HUES6 (cell line): ENCODE measurements at regions not wholly inside any gene's neighbourhood (a gene's known extent, or its start where the extent isn't known, plus 50 kb on each side); places are given as distances from the start of the nearest gene placed in this dataset.
"Not testable (repeated sequence)": the region's sequence is repeated elsewhere in the genome, so short reads cannot be mapped to it uniquely, and the experiment has no call there.

Experiments used
- H3K27ac ChIP-seq: 2 replicates; pipeline ENCODE4 v1.7.0; 2013; ENCODE audit warnings: low read depth, mild to moderate bottlenecking, low read length, inconsistent platforms
- H3K27me3 ChIP-seq: 2 replicates; pipeline ENCODE4 v1.6.1; 2013; ENCODE audit warnings: low read length; ENCODE audit not compliant: control insufficient read depth, insufficient read depth
- H3K36me3 ChIP-seq: 2 replicates; pipeline ENCODE4 v1.6.1; 2013; ENCODE audit warnings: low read length; ENCODE audit not compliant: control insufficient read depth, insufficient read depth
- H3K4me1 ChIP-seq: 2 replicates; pipeline ENCODE4 v1.6.1; 2013; ENCODE audit warnings: low read length; ENCODE audit not compliant: control insufficient read depth, insufficient read depth
- H3K4me3 ChIP-seq: 2 replicates; pipeline ENCODE4 v1.5.1; 2013; ENCODE audit warnings: low read depth, low read length
- H3K9ac ChIP-seq: one replicate; pipeline ENCODE4 v1.6.1; 2013; ENCODE audit warnings: mild to moderate bottlenecking, low read length
- H3K9me3 ChIP-seq: 2 replicates; pipeline ENCODE4 v1.6.1; 2013; ENCODE audit warnings: low read depth, low read length; ENCODE audit not compliant: control insufficient read depth, insufficient read depth

GRCh38 chr15:36126194-36126593, 453.2 kb upstream of the CDIN1 start:
- no peak overlapping the region for H3K9ac ChIP-seq
- no peaks in the 10 kb centered on the region for H3K4me1 ChIP-seq
- H3K36me3 ChIP-seq: no peaks in the 10 kb centered on the region
- H3K4me3 ChIP-seq: no peak overlapping the region
- no peaks in the 10 kb centered on the region for H3K27me3 ChIP-seq
- H3K9me3 ChIP-seq: no peaks in the 10 kb centered on the region
- H3K27ac ChIP-seq: no peak overlapping the region

- H3K9ac ChIP-seq: no peak overlapping the region
- H3K9me3 ChIP-seq: no peaks in the 10 kb centered on the region
- H3K27me3 ChIP-seq: no peaks in the 10 kb centered on the region
- no peaks in the 10 kb centered on the region for H3K36me3 ChIP-seq
- H3K27ac ChIP-seq: no peak overlapping the region
- H3K4me3 ChIP-seq: no peak overlapping the region
- no peaks in the 10 kb centered on the region for H3K4me1 ChIP-seq
Measured at GRCh38 chr15:36130641-36131310, 448.6 kb upstream of the CDIN1 start.

- Histone ChIP-seq H3K9me3 (no peaks in the 10 kb centered on the region), H3K4me3 (no peak overlapping the region), H3K27me3 (no peaks in the 10 kb centered on the region), H3K36me3 (no peaks in the 10 kb centered on the region), H3K4me1 (no peaks in the 10 kb centered on the region), H3K9ac (no peak overlapping the region), H3K27ac (no peak overlapping the region)
Measured at GRCh38 chr15:36133742-36134141, 445.7 kb upstream of the CDIN1 start.

GRCh38 chr15:36136049-36136448, 443.4 kb upstream of the CDIN1 start:
- no peaks in the 10 kb centered on the region for H3K9me3 ChIP-seq
- no peaks in the 10 kb centered on the region for H3K36me3 ChIP-seq
- H3K4me3 ChIP-seq: no peak overlapping the region
- H3K27me3 ChIP-seq: no peaks in the 10 kb centered on the region
- no peak overlapping the region for H3K27ac ChIP-seq
- no peak overlapping the region for H3K9ac ChIP-seq
- H3K4me1 ChIP-seq: no peaks in the 10 kb centered on the region

GRCh38 chr15:36152936-36153335, 426.5 kb upstream of the CDIN1 start:
- H3K9ac ChIP-seq: no peak overlapping the region
- no peak overlapping the region for H3K27ac ChIP-seq
- no peaks in the 10 kb centered on the region; the same call in 1 of the 2 replicates for H3K9me3 ChIP-seq
- H3K27me3 ChIP-seq: no peaks in the 10 kb centered on the region
- H3K36me3 ChIP-seq: no peaks in the 10 kb centered on the region
- H3K4me1 ChIP-seq: no peaks in the 10 kb centered on the region
- no peak overlapping the region for H3K4me3 ChIP-seq

- no peak overlapping the region for H3K4me3 ChIP-seq
Measured at GRCh38 chr15:36156879-36157427, 422.5 kb upstream of the CDIN1 start.

GRCh38 chr15:36160351-36160750, 419.1 kb upstream of the CDIN1 start:
- peaks cover 7% of the 10 kb centered on the region; the same call in 1 of the 2 replicates for H3K9me3 ChIP-seq
- no peak overlapping the region for H3K4me3 ChIP-seq
- no peak overlapping the region for H3K9ac ChIP-seq
- H3K27me3 ChIP-seq: no peaks in the 10 kb centered on the region
- H3K36me3 ChIP-seq: no peaks in the 10 kb centered on the region
- H3K27ac ChIP-seq: no peak overlapping the region
- no peaks in the 10 kb centered on the region; the same call in 1 of the 2 replicates for H3K4me1 ChIP-seq

More at GRCh38 chr15:36156879-36157427, 422.5 kb upstream of the CDIN1 start:
- Histone ChIP-seq H3K27ac (no peak overlapping the region), H3K9me3 (no peaks in the 10 kb centered on the region), H3K36me3 (no peaks in the 10 kb centered on the region), H3K9ac (no peak overlapping the region), H3K27me3 (no peaks in the 10 kb centered on the region), H3K4me1 (no peaks in the 10 kb centered on the region; the same call in 1 of the 2 replicates)

- no peak overlapping the region for H3K4me3 ChIP-seq
- H3K36me3 ChIP-seq: no peaks in the 10 kb centered on the region
- no peaks in the 10 kb centered on the region for H3K27me3 ChIP-seq
- H3K9me3 ChIP-seq: peaks cover 11% of the 10 kb centered on the region; the same call in 1 of the 2 replicates
- H3K27ac ChIP-seq: no peak overlapping the region
- no peaks in the 10 kb centered on the region; the same call in 1 of the 2 replicates for H3K4me1 ChIP-seq
- no peak overlapping the region for H3K9ac ChIP-seq
Measured at GRCh38 chr15:36161108-36161507, 418.3 kb upstream of the CDIN1 start.

- Histone ChIP-seq H3K9me3 (peaks cover 13% of the 10 kb centered on the region; the same call in 1 of the 2 replicates), H3K9ac (no peak overlapping the region), H3K4me3 (no peak overlapping the region), H3K36me3 (no peaks in the 10 kb centered on the region), H3K27ac (no peak overlapping the region), H3K4me1 (no peaks in the 10 kb centered on the region; the same call in 1 of the 2 replicates), H3K27me3 (no peaks in the 10 kb centered on the region)
Measured at GRCh38 chr15:36161771-36162212, 417.6 kb upstream of the CDIN1 start.

GRCh38 chr15:36163983-36164382, 415.4 kb upstream of the CDIN1 start:
- not testable (repeated sequence) for H3K36me3 ChIP-seq, H3K9ac ChIP-seq, H3K27me3 ChIP-seq, H3K4me3 ChIP-seq, H3K4me1 ChIP-seq, H3K27ac ChIP-seq
- peaks cover 13% of the 10 kb centered on the region; the same call in 1 of the 2 replicates for H3K9me3 ChIP-seq

GRCh38 chr15:36172955-36173354, 406.5 kb upstream of the CDIN1 start:
- 0 out of 2 replicates have a peak, but pooled peaks cover 3% of the 10 kb centered on the region for H3K4me1 ChIP-seq
- H3K27ac ChIP-seq: no peak overlapping the region
- H3K27me3 ChIP-seq: no peaks in the 10 kb centered on the region
- H3K9ac ChIP-seq: no peak overlapping the region
- H3K4me3 ChIP-seq: no peak overlapping the region
- H3K36me3 ChIP-seq: no peaks in the 10 kb centered on the region
- no peaks in the 10 kb centered on the region for H3K9me3 ChIP-seq
